ENCODE measurements at regions not wholly inside any gene's neighbourhood (a gene's known extent, or its start where the extent isn't known, plus 50 kb on each side); places are given as distances from the start of the nearest gene placed in this dataset.

DNA sequence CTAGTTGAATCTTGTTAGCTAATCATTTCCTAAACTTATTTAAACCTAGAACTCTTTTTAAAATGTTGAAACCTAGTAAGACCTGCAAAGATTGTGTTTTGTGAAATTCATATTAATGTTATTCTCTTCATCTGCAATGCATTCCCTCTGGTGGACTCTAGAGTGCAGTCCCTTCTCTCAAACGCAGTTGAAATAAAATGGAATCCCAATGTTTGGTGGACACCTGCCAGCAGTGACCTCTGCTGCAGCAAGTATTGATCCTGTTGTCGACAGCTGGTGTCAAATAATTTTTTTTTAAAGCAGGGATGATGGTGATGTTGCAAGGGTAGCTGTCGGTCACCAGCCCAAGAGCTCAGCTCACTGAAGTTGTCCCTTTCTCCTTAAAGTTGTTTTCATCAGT lies 492.0 kb downstream of the ZIC3 start (continued):
- no peak for TF ChIP-seq RCOR1 (IDR thresholded peaks at IDR 0.05; ENCODE audit: low read depth, low read length)
- TF ChIP-seq JUN (IDR thresholded peaks at IDR 0.05) = no peak
- no peak for TF ChIP-seq ZNF302 (CRISPR knock-in tag; IDR thresholded peaks at IDR 0.05)
- TF ChIP-seq, protein P1, sequence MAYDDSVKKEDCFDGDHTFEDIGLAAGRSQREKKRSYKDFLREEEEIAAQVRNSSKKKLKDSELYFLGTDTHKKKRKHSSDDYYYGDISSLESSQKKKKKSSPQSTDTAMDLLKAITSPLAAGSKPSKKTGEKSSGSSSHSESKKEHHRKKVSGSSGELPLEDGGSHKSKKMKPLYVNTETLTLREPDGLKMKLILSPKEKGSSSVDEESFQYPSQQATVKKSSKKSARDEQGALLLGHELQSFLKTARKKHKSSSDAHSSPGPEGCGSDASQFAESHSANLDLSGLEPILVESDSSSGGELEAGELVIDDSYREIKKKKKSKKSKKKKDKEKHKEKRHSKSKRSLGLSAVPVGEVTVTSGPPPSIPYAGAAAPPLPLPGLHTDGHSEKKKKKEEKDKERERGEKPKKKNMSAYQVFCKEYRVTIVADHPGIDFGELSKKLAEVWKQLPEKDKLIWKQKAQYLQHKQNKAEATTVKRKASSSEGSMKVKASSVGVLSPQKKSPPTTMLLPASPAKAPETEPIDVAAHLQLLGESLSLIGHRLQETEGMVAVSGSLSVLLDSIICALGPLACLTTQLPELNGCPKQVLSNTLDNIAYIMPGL (CRISPR knock-in tag; IDR thresholded peaks at IDR 0.05; ENCODE audit: borderline replicate concordance) = no peak
- TF ChIP-seq, protein P2, sequence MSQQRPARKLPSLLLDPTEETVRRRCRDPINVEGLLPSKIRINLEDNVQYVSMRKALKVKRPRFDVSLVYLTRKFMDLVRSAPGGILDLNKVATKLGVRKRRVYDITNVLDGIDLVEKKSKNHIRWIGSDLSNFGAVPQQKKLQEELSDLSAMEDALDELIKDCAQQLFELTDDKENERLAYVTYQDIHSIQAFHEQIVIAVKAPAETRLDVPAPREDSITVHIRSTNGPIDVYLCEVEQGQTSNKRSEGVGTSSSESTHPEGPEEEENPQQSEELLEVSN (IDR thresholded peaks at IDR 0.05; ENCODE audit: borderline replicate concordance, low read depth) = no peak
- TF ChIP-seq TFCP2L1 (CRISPR knock-in tag; IDR thresholded peaks at IDR 0.05) = no peak
- no peak for TF ChIP-seq NFE2L2 (conservative IDR thresholded peaks at IDR 0.05; ENCODE audit: low read length)
- TF ChIP-seq ESRRA (IDR thresholded peaks at IDR 0.05; ENCODE audit: borderline replicate concordance, low read length) = no peak

DNA sequence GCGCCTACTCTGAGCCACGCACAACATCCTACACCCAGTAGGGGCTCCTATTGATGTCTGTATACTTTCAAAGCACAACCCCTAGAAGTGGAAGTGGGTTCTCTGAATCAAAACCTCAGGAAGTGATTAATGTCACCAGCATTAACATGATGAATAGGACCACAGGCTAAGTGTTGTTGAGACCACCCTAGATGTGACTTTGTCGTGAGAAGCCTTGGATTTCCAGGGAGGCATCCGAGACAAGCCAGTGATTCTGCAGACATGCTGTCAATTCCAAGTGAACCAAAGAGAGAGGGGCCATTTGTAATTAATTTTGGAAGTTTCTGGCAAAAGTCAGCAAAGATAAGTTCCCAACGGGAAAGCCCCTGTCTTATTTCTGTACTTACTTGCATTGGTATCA lies 493.0 kb downstream of the ZIC3 start:
- no peak for TF ChIP-seq KDM5A (IDR thresholded peaks at IDR 0.05)
- no peak overlapping the region for H3K4me3 ChIP-seq
- no peaks in the 10 kb centered on the region for H3K9me3 ChIP-seq
- ChIA-PET POLR2A (no interaction called here), CTCF (no interaction called here)
- H3K4me1 ChIP-seq = no peaks in the 10 kb centered on the region
- WGBS (ENCODE audit: missing lambda C conversion rate) = 4% methylated on average over 5 of the region's 5 CpGs
- no peak for ATAC-seq
- H3K27ac ChIP-seq = no peak overlapping the region
- no peak overlapping the region for H3K4me2 ChIP-seq
- no peak for FAIRE-seq
- DNase-seq (ENCODE audit: low read depth in 1 of 2, low spot score in 1 of 2) = no peak

DNA sequence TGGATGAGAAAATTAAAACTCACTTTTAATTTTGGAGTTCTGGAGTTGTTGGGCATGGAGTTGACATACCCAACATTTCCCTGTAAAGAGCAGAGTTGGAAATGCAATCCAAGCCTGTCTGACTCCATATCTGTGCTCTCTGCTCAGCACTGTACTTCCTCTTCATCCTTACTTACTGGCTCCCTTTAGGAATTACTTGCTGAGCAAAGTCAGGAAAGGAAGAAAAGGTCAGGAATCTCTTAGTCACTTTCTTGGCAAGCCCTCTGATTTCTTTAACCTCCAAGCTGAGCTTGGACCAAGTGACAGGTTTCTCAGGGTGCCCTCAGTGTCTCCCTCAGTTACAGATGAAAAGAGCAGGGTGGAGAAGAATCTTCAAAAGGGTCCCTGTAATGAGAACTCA lies 501.5 kb downstream of the ZIC3 start:
- DNase-seq (ENCODE audit: low read depth in 1 of 2, low spot score in 1 of 2) (no peak), ATAC-seq (no peak), FAIRE-seq (no peak)
- H3K4me1 ChIP-seq = no peaks in the 10 kb centered on the region
- no peak overlapping the region for H3K4me2 ChIP-seq
- TF ChIP-seq MAZ (IDR thresholded peaks at IDR 0.05; ENCODE audit: borderline replicate concordance, low read depth, low read length) = no peak
- TF ChIP-seq, protein P1 (CRISPR knock-in tag; IDR thresholded peaks at IDR 0.05; ENCODE audit: borderline replicate concordance) = no peak
- TF ChIP-seq, protein P3, sequence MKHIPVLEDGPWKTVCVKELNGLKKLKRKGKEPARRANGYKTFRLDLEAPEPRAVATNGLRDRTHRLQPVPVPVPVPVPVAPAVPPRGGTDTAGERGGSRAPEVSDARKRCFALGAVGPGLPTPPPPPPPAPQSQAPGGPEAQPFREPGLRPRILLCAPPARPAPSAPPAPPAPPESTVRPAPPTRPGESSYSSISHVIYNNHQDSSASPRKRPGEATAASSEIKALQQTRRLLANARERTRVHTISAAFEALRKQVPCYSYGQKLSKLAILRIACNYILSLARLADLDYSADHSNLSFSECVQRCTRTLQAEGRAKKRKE (CRISPR knock-in tag; IDR thresholded peaks at IDR 0.05; ENCODE audit: low read depth) = no peak
- TF ChIP-seq BHLHE40 (IDR thresholded peaks at IDR 0.05; ENCODE audit: low read depth, low read length) = no peak
- TF ChIP-seq TFCP2L1 (CRISPR knock-in tag; IDR thresholded peaks at IDR 0.05) = no peak
- TF ChIP-seq RCOR1 (IDR thresholded peaks at IDR 0.05; ENCODE audit: low read depth, low read length) = no peak
- TF ChIP-seq, protein P2 (IDR thresholded peaks at IDR 0.05; ENCODE audit: borderline replicate concordance, low read depth) = no peak
- TF ChIP-seq EP300 (IDR thresholded peaks at IDR 0.05) = no peak
- no peak for TF ChIP-seq GATA3 (IDR thresholded peaks at IDR 0.05; ENCODE audit: borderline replicate concordance)
- TF ChIP-seq RAD21 (conservative IDR thresholded peaks at IDR 0.05 in 1 of 2, IDR thresholded peaks at IDR 0.05 in 1 of 2) = no peak
- TF ChIP-seq, protein P4, sequence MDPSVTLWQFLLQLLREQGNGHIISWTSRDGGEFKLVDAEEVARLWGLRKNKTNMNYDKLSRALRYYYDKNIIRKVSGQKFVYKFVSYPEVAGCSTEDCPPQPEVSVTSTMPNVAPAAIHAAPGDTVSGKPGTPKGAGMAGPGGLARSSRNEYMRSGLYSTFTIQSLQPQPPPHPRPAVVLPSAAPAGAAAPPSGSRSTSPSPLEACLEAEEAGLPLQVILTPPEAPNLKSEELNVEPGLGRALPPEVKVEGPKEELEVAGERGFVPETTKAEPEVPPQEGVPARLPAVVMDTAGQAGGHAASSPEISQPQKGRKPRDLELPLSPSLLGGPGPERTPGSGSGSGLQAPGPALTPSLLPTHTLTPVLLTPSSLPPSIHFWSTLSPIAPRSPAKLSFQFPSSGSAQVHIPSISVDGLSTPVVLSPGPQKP (IDR thresholded peaks at IDR 0.05; ENCODE audit: low read depth, low read length) = no peak
- no peak for TF ChIP-seq ZSCAN20 (CRISPR knock-in tag; IDR thresholded peaks at IDR 0.05)
- TF ChIP-seq, protein P5, sequence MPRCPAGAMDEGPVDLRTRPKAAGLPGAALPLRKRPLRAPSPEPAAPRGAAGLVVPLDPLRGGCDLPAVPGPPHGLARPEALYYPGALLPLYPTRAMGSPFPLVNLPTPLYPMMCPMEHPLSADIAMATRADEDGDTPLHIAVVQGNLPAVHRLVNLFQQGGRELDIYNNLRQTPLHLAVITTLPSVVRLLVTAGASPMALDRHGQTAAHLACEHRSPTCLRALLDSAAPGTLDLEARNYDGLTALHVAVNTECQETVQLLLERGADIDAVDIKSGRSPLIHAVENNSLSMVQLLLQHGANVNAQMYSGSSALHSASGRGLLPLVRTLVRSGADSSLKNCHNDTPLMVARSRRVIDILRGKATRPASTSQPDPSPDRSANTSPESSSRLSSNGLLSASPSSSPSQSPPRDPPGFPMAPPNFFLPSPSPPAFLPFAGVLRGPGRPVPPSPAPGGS (IDR thresholded peaks at IDR 0.05) = no peak
- TF ChIP-seq CHD2 (IDR thresholded peaks at IDR 0.05; ENCODE audit: low read length, partially characterized antibody) = no peak
- no peak for TF ChIP-seq JUN (IDR thresholded peaks at IDR 0.05)
- no peak overlapping the region for H3K27ac ChIP-seq
- H3K9me3 ChIP-seq = no peaks in the 10 kb centered on the region
- POLR2A ChIA-PET = no interaction called here
- no peak overlapping the region for H3K4me3 ChIP-seq
- CTCF ChIA-PET = no interaction called here

Data from A549 (cell line).